NCI-H1694 (cell line): ENCODE measurements at regions not wholly inside any gene's neighbourhood (a gene's known extent, or its start where the extent isn't known, plus 50 kb on each side); places are given as distances from the start of the nearest gene placed in this dataset.

ENCODE experiments used
- DNase-seq: peaks from one replicate; lab custom pipeline; 2025; lab: John Stamatoyannopoulos, UW

- DNase-seq = no peak
Observed at GRCh38 chr5:104751969-104752368, 1189.4 kb upstream of the NUDT12 start.

- no peak for DNase-seq
Observed at GRCh38 chr5:104739905-104740304, 1177.3 kb upstream of the NUDT12 start.

GRCh38 chr5:104739503-104739902, 1176.9 kb upstream of the NUDT12 start:
- DNase-seq = no peak

GRCh38 chr5:104736073-104736472, 1173.5 kb upstream of the NUDT12 start:
- no peak for DNase-seq

- DNase-seq = no peak
Observed at GRCh38 chr5:104734046-104734445, 1171.5 kb upstream of the NUDT12 start.

GRCh38 chr5:104733063-104733669, 1170.6 kb upstream of the NUDT12 start:
- DNase-seq = no peak

- no peak for DNase-seq
Observed at GRCh38 chr5:104731331-104731730, 1168.7 kb upstream of the NUDT12 start.

- no peak for DNase-seq
Observed at GRCh38 chr5:104708027-104708426, 1145.4 kb upstream of the NUDT12 start.

GRCh38 chr5:104706600-104706999, 1144.0 kb upstream of the NUDT12 start:
- DNase-seq = no peak

GRCh38 chr5:104702212-104702611, 1139.6 kb upstream of the NUDT12 start:
- no peak for DNase-seq

GRCh38 chr5:104699438-104699837, 1136.8 kb upstream of the NUDT12 start:
- DNase-seq = no peak

GRCh38 chr5:104661256-104661655, 1098.7 kb upstream of the NUDT12 start:
- DNase-seq = no peak

GRCh38 chr5:104659497-104659896, 1096.9 kb upstream of the NUDT12 start:
- no peak for DNase-seq

GRCh38 chr5:104652271-104652861, 1089.8 kb upstream of the NUDT12 start:
- no peak for DNase-seq

GRCh38 chr5:104650313-104651055, 1087.9 kb upstream of the NUDT12 start:
- no peak for DNase-seq

GRCh38 chr5:104646416-104646815, 1083.8 kb upstream of the NUDT12 start:
- DNase-seq = no peak

- no peak for DNase-seq
Observed at GRCh38 chr5:104643320-104643719, 1080.7 kb upstream of the NUDT12 start.

GRCh38 chr5:104635227-104635626, 1072.6 kb upstream of the NUDT12 start:
- no peak for DNase-seq

- DNase-seq = no peak
Observed at GRCh38 chr5:104628911-104629310, 1066.3 kb upstream of the NUDT12 start.

GRCh38 chr5:104626122-104626521, 1063.5 kb upstream of the NUDT12 start:
- DNase-seq = no peak

GRCh38 chr5:104612005-104612404, 1049.4 kb upstream of the NUDT12 start:
- DNase-seq = no peak

GRCh38 chr5:104611135-104611767, 1048.7 kb upstream of the NUDT12 start:
- no peak for DNase-seq

GRCh38 chr5:104606258-104606829, 1043.8 kb upstream of the NUDT12 start:
- no peak for DNase-seq
